Smooth muscle cell (in vitro differentiated cells): ENCODE measurements at regions not wholly inside any gene's neighbourhood (a gene's known extent, or its start where the extent isn't known, plus 50 kb on each side); places are given as distances from the start of the nearest gene placed in this dataset.
A peak's percentile ranks its signal among the peaks of the same experiment; 100 is the strongest.

Source experiments
- DNase-seq: peaks from one replicate; lab custom pipeline; 2025; ENCODE audit not compliant: unreplicated experiment; lab: John Stamatoyannopoulos, UW
- H2AFZ ChIP-seq: fragments of 200-600 bp; sonication (generic); 2 replicates; pipeline ENCODE4 v1.6.0; 2016; ENCODE audit warnings: antibody characterized with exemption, low read depth, mild to moderate bottlenecking
- H3F3A ChIP-seq: fragments of 200-600 bp; sonication (generic); 2 replicates; pipeline ENCODE4 v1.6.0; 2017; ENCODE audit warnings: antibody characterized with exemption, low read depth
- H3K27ac ChIP-seq: fragments of 200-600 bp; sonication (generic); 2 replicates; pipeline ENCODE4 v1.5.1; 2016; ENCODE audit warnings: low read depth, mild to moderate bottlenecking
- H3K27me3 ChIP-seq: fragments of 200-600 bp; sonication (generic); 2 replicates; pipeline ENCODE4 v1.6.1; 2016; ENCODE audit warnings: low read depth, mild to moderate bottlenecking
- H3K36me3 ChIP-seq: fragments of 200-600 bp; sonication (generic); 2 replicates; pipeline ENCODE4 v1.5.1; 2016; ENCODE audit warnings: low read depth
- H3K4me1 ChIP-seq: fragments of 200-600 bp; sonication (generic); 2 replicates; pipeline ENCODE4 v1.5.1; 2016; ENCODE audit warnings: low read depth
- H3K4me2 ChIP-seq: fragments of 200-600 bp; sonication (generic); 2 replicates; pipeline ENCODE4 v1.6.0; 2016; ENCODE audit warnings: mild to moderate bottlenecking
- H3K4me3 ChIP-seq: fragments of 200-600 bp; sonication (generic); 2 replicates; pipeline ENCODE4 v1.5.1; 2016; ENCODE audit warnings: mild to moderate bottlenecking
- H3K79me2 ChIP-seq: fragments of 200-600 bp; sonication (generic); 2 replicates; pipeline ENCODE4 v1.6.0; 2016; ENCODE audit warnings: low read depth, mild to moderate bottlenecking
- H3K9ac ChIP-seq: fragments of 200-600 bp; sonication (generic); 2 replicates; pipeline ENCODE4 v1.6.0; 2016; ENCODE audit warnings: low read depth
- H3K9me3 ChIP-seq: fragments of 200-600 bp; sonication (generic); replicated peaks from 2 replicates; pipeline ENCODE4 v1.5.1; 2016; ENCODE audit warnings: low read depth
- H4K20me1 ChIP-seq: fragments of 200-600 bp; sonication (generic); 2 replicates; pipeline ENCODE4 v1.6.0; 2016; ENCODE audit warnings: low read depth
- WGBS: methylation state at CpG from one replicate; pipeline ENCODE4 v1.1.7; 2016; ENCODE audit warnings: low lambda C conversion rate; 5-methylcytosine and 5-hydroxymethylcytosine counted together
- TF ChIP-seq, protein P1 (sequence below): fragments of 200-600 bp; sonication (generic); IDR thresholded peaks from 2 replicates; pipeline ENCODE4 v1.5.1; 2017; ENCODE audit warnings: borderline replicate concordance, mild to moderate bottlenecking, antibody characterized with exemption; ENCODE audit not compliant: insufficient read depth, poor library complexity, severe bottlenecking

GRCh38 chr11:34750692-34751405, 130.0 kb downstream of the EHF start:
- H3F3A ChIP-seq: no peaks in the 10 kb centered on the region
- TF ChIP-seq, protein P1, sequence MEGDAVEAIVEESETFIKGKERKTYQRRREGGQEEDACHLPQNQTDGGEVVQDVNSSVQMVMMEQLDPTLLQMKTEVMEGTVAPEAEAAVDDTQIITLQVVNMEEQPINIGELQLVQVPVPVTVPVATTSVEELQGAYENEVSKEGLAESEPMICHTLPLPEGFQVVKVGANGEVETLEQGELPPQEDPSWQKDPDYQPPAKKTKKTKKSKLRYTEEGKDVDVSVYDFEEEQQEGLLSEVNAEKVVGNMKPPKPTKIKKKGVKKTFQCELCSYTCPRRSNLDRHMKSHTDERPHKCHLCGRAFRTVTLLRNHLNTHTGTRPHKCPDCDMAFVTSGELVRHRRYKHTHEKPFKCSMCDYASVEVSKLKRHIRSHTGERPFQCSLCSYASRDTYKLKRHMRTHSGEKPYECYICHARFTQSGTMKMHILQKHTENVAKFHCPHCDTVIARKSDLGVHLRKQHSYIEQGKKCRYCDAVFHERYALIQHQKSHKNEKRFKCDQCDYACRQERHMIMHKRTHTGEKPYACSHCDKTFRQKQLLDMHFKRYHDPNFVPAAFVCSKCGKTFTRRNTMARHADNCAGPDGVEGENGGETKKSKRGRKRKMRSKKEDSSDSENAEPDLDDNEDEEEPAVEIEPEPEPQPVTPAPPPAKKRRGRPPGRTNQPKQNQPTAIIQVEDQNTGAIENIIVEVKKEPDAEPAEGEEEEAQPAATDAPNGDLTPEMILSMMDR: no peak
- H3K27ac ChIP-seq: no peak overlapping the region
- DNase-seq: no peak
- no peaks in the 10 kb centered on the region for H3K9me3 ChIP-seq
- H3K36me3 ChIP-seq: no peaks in the 10 kb centered on the region
- WGBS: 97% methylated on average over 1 of the region's 1 CpG
- H3K79me2 ChIP-seq: no peaks in the 10 kb centered on the region
- H4K20me1 ChIP-seq: no peaks in the 10 kb centered on the region
- H3K27me3 ChIP-seq: no peaks in the 10 kb centered on the region
- H3K4me2 ChIP-seq: peak overlapping the region; percentile 72
- no peak overlapping the region for H3K4me3 ChIP-seq
- H3K4me1 ChIP-seq: no peaks in the 10 kb centered on the region
- H3K9ac ChIP-seq: no peak overlapping the region
- no peak overlapping the region for H2AFZ ChIP-seq

GRCh38 chr11:34749666-34750659, 129.1 kb downstream of the EHF start:
- Histone ChIP-seq H3K4me1 (no peaks in the 10 kb centered on the region), H3K27ac (peak overlapping the region; percentile 4), H3K36me3 (no peaks in the 10 kb centered on the region), H3K4me3 (no peak overlapping the region), H3K79me2 (no peaks in the 10 kb centered on the region), H3K4me2 (peak overlapping the region; percentile 72), H3K9ac (no peak overlapping the region), H3F3A (no peaks in the 10 kb centered on the region), H3K27me3 (no peaks in the 10 kb centered on the region), H4K20me1 (no peaks in the 10 kb centered on the region), H2AFZ (no peak overlapping the region), H3K9me3 (no peaks in the 10 kb centered on the region)
- no peak for DNase-seq
- 65% methylated on average over 8 of the region's 8 CpGs for WGBS
- TF ChIP-seq, protein P1: no peak

- no peak overlapping the region for H3K27ac ChIP-seq
- H4K20me1 ChIP-seq: no peaks in the 10 kb centered on the region
- no peaks in the 10 kb centered on the region for H3K79me2 ChIP-seq
- H3K4me2 ChIP-seq: no peak overlapping the region
- H3K9ac ChIP-seq: no peak overlapping the region
- no peaks in the 10 kb centered on the region for H3K27me3 ChIP-seq
- H3K4me1 ChIP-seq: no peaks in the 10 kb centered on the region
- no peaks in the 10 kb centered on the region for H3K9me3 ChIP-seq
- H3K36me3 ChIP-seq: no peaks in the 10 kb centered on the region
- WGBS: 72% methylated on average over 3 of the region's 3 CpGs
- TF ChIP-seq, protein P1: no peak
- no peak overlapping the region for H3K4me3 ChIP-seq
- H2AFZ ChIP-seq: no peak overlapping the region
- H3F3A ChIP-seq: no peaks in the 10 kb centered on the region
- no peak for DNase-seq
Measured at GRCh38 chr11:34748036-34748435, 127.1 kb downstream of the EHF start.
